OCI-LY1 (cell line): ENCODE measurements at regions not wholly inside any gene's neighbourhood (a gene's known extent, or its start where the extent isn't known, plus 50 kb on each side); places are given as distances from the start of the nearest gene placed in this dataset.

ENCODE experiments used
- H2AFZ ChIP-seq: fragments of 200-600 bp; sonication (generic), shearing (Covaris generic); 2 replicates; pipeline ENCODE4 v1.6.0; 2014; ENCODE audit warnings: antibody characterized with exemption, mild to moderate bottlenecking, low read length
- H3F3A ChIP-seq: fragments of 200-600 bp; sonication (generic), shearing (Covaris generic); 2 replicates; pipeline ENCODE4 v1.6.0; 2014; ENCODE audit warnings: mild to moderate bottlenecking, antibody characterized with exemption, low read length, moderate library complexity; ENCODE audit not compliant: insufficient read depth
- H3K27ac ChIP-seq: fragments of 200-600 bp; sonication (generic); 2 replicates; pipeline ENCODE4 v1.5.1; 2014; ENCODE audit warnings: low read length, mixed run types, mild to moderate bottlenecking, low read depth; ENCODE audit not compliant: poor library complexity, severe bottlenecking
- H3K27me3 ChIP-seq: fragments of 200-600 bp; sonication (generic); 2 replicates; pipeline ENCODE4 v1.6.0; 2014; ENCODE audit warnings: antibody characterized with exemption, mild to moderate bottlenecking, low read length, moderate library complexity; ENCODE audit not compliant: insufficient read depth
- H3K36me3 ChIP-seq: fragments of 200-600 bp; sonication (generic); 2 replicates; pipeline ENCODE4 v1.6.1; 2014; ENCODE audit warnings: mild to moderate bottlenecking, antibody characterized with exemption, low read length, moderate library complexity, mixed read lengths; ENCODE audit not compliant: insufficient read depth
- H3K4me1 ChIP-seq: fragments of 200-600 bp; sonication (generic); 2 replicates; pipeline ENCODE4 v1.5.1; 2014; ENCODE audit warnings: mild to moderate bottlenecking, low read length, moderate library complexity; ENCODE audit not compliant: insufficient read depth, severe bottlenecking
- H3K4me2 ChIP-seq: fragments of 200-600 bp; sonication (generic), shearing (Covaris generic); 2 replicates; pipeline ENCODE4 v1.6.1; 2014; ENCODE audit warnings: low read length
- H3K4me3 ChIP-seq: fragments of 200-600 bp; sonication (generic); 2 replicates; pipeline ENCODE4 v1.5.1; 2014; ENCODE audit warnings: low read length, low read depth, mild to moderate bottlenecking, mixed read lengths; ENCODE audit not compliant: poor library complexity, severe bottlenecking
- H3K79me2 ChIP-seq: fragments of 200-600 bp; shearing (Covaris generic); 2 replicates; pipeline ENCODE4 v1.6.1; 2016; ENCODE audit warnings: mixed run types, low read length, mixed read lengths; ENCODE audit not compliant: insufficient read depth
- H3K9ac ChIP-seq: fragments of 200-600 bp; sonication (generic), shearing (Covaris generic); 2 replicates; pipeline ENCODE4 v1.6.1; 2014; ENCODE audit warnings: mild to moderate bottlenecking, low read length, mixed read lengths
- H3K9me2 ChIP-seq: fragments of 200-600 bp; sonication (generic), shearing (Covaris generic); 2 replicates; pipeline ENCODE4 v1.6.1; 2014; ENCODE audit warnings: low read depth, mild to moderate bottlenecking, low read length, mixed read lengths
- H3K9me3 ChIP-seq: fragments of 200-600 bp; shearing (Covaris generic); 2 replicates; pipeline ENCODE4 v1.6.1; 2014; ENCODE audit warnings: low read length, mixed read lengths
- H4K20me1 ChIP-seq: fragments of 200-600 bp; sonication (generic), shearing (Covaris generic); 2 replicates; pipeline ENCODE4 v1.6.0; 2016; ENCODE audit warnings: mild to moderate bottlenecking, low read length; ENCODE audit not compliant: insufficient read depth
- EZH2 ChIP-seq: fragments of 200-600 bp; sonication (generic), shearing (Covaris generic); IDR thresholded peaks from 2 replicates; pipeline ENCODE4 v1.8.0; 2017; ENCODE audit warnings: borderline replicate concordance, mixed run types, mild to moderate bottlenecking, antibody characterized with exemption, low read length, moderate library complexity, mixed read lengths
- TF ChIP-seq, protein P1 (sequence below): fragments of 200-600 bp; sonication (generic), shearing (Covaris generic); IDR thresholded peaks from 2 replicates; pipeline ENCODE4 v1.5.1; 2017; ENCODE audit warnings: mild to moderate bottlenecking, antibody characterized with exemption, low read length, moderate library complexity, mixed read lengths

DNA sequence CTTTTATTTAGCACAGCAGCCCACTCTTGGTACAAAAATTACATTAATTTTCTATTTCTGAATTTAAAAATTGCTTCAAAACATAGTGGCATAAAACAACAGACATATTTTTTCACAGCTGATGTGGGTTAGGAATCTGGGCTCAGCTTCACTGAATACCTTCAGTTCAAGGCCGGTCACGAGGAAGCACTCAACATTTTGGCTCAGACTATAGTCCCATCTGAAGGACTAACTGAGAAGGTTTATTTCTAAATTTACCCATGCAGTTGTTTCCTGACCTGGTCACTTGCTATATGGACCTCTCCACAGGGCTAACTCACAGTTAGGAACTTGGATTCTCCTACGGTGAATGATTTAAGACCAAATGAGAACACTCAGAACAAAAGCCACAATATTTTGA lies 1230.2 kb upstream of the ADGRL3 start:
- Histone ChIP-seq H3K4me2 (no peak overlapping the region), H3K79me2 (no peaks in the 10 kb centered on the region), H3K27ac (no peak overlapping the region), H3K4me3 (no peak overlapping the region), H3K9me2 (no peaks in the 10 kb centered on the region), H2AFZ (no peak overlapping the region), H3F3A (no peaks in the 10 kb centered on the region), H3K27me3 (no peaks in the 10 kb centered on the region), H3K36me3 (no peaks in the 10 kb centered on the region), H3K9ac (no peak overlapping the region), H3K4me1 (no peaks in the 10 kb centered on the region), H3K9me3 (no peaks in the 10 kb centered on the region), H4K20me1 (no peaks in the 10 kb centered on the region)
- no peak for TF ChIP-seq EZH2
- TF ChIP-seq, protein P1, sequence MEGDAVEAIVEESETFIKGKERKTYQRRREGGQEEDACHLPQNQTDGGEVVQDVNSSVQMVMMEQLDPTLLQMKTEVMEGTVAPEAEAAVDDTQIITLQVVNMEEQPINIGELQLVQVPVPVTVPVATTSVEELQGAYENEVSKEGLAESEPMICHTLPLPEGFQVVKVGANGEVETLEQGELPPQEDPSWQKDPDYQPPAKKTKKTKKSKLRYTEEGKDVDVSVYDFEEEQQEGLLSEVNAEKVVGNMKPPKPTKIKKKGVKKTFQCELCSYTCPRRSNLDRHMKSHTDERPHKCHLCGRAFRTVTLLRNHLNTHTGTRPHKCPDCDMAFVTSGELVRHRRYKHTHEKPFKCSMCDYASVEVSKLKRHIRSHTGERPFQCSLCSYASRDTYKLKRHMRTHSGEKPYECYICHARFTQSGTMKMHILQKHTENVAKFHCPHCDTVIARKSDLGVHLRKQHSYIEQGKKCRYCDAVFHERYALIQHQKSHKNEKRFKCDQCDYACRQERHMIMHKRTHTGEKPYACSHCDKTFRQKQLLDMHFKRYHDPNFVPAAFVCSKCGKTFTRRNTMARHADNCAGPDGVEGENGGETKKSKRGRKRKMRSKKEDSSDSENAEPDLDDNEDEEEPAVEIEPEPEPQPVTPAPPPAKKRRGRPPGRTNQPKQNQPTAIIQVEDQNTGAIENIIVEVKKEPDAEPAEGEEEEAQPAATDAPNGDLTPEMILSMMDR, result no peak

DNA sequence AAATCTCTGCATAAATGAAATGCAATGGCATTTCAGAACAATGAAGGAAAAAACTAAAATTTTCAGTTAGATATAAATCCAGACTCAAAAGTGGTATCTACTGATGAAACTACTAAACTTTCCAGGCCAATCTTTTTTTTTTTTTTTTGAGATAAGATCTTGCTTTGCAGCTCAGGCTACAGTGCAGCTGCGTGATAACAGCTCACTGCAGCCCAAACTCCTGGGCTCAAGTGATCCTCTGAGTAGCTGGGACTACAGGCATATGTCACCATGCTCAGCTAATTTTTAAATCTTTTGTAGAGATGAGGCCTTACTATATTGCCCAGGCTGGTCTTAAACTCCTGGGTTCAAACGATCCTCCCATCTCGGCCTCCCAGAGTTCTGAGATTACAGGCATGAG lies 1228.2 kb upstream of the ADGRL3 start:
- Histone ChIP-seq H3K4me1 (no peaks in the 10 kb centered on the region), H3K36me3 (no peaks in the 10 kb centered on the region), H3K9me3 (no peaks in the 10 kb centered on the region), H3F3A (no peaks in the 10 kb centered on the region), H2AFZ (no peak overlapping the region), H3K27me3 (no peaks in the 10 kb centered on the region), H3K79me2 (no peaks in the 10 kb centered on the region), H4K20me1 (no peaks in the 10 kb centered on the region), H3K4me3 (no peak overlapping the region), H3K9me2 (no peaks in the 10 kb centered on the region), H3K27ac (no peak overlapping the region), H3K4me2 (no peak overlapping the region), H3K9ac (no peak overlapping the region)
- no peak for TF ChIP-seq EZH2

DNA sequence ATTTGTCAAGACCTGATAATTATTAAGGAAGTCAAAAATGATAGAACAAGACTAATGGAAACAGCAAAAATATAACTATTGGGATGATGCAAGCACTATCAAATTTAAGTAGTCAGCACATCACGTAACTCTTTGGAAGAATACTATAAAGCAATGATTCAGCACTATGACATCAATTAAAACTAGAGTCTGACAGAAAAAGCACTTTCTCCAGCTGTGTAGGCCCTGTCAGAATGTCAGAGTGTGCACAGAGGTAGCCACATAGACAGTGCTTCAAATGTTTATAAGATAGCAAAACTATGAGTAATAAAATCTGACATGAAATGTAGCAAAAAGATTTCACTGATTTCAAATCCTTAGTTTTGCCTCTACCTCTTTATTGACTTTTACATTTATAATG lies 1226.6 kb upstream of the ADGRL3 start:
- Histone ChIP-seq H3K9me2 (no peaks in the 10 kb centered on the region), H3K27me3 (no peaks in the 10 kb centered on the region), H3F3A (no peaks in the 10 kb centered on the region), H3K4me2 (no peak overlapping the region), H3K9ac (no peak overlapping the region), H3K4me3 (no peak overlapping the region), H3K9me3 (no peaks in the 10 kb centered on the region), H3K27ac (no peak overlapping the region), H3K4me1 (no peaks in the 10 kb centered on the region), H3K79me2 (no peaks in the 10 kb centered on the region), H2AFZ (no peak overlapping the region), H3K36me3 (no peaks in the 10 kb centered on the region), H4K20me1 (no peaks in the 10 kb centered on the region)
- TF ChIP-seq EZH2, result no peak
- TF ChIP-seq, protein P1, result no peak

DNA sequence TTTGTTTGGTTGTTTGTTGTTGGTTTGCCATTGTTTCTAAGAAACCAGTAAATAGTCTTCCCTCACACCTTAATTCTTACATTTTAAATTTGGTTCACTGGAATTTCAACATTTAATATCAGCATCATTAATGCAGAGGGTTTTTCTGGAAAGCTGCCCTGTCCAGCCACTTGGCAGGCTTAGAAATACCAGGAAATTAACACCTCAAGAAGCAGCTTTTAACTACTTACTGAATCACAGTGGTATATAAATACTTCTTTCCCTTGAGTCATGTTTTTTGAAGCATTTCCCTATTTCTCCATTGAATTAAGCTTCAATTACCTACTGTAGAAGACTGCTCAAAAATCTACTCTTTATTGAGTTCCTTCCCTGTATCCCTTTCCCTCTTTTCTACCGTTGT lies 1221.1 kb upstream of the ADGRL3 start:
- Histone ChIP-seq H3K27me3 (no peaks in the 10 kb centered on the region), H3K27ac (no peak overlapping the region)

More for the DNA sequence above, 1221.1 kb upstream of the ADGRL3 start:
- no peaks in the 10 kb centered on the region for H4K20me1 ChIP-seq
- no peak overlapping the region for H3K4me2 ChIP-seq
- TF ChIP-seq EZH2, result no peak
- TF ChIP-seq, protein P1, result no peak
- H3K79me2 ChIP-seq, result no peaks in the 10 kb centered on the region
- H2AFZ ChIP-seq, result no peak overlapping the region
- H3K9me3 ChIP-seq, result no peaks in the 10 kb centered on the region
- H3F3A ChIP-seq, result no peaks in the 10 kb centered on the region
- no peaks in the 10 kb centered on the region for H3K36me3 ChIP-seq
- H3K9me2 ChIP-seq, result no peaks in the 10 kb centered on the region
- H3K4me3 ChIP-seq, result no peak overlapping the region
- H3K4me1 ChIP-seq, result no peaks in the 10 kb centered on the region
- H3K9ac ChIP-seq, result no peak overlapping the region
